HepG2 (cell line): ENCODE measurements at regions not wholly inside any gene's neighbourhood (a gene's known extent, or its start where the extent isn't known, plus 50 kb on each side); places are given as distances from the start of the nearest gene placed in this dataset.

ENCODE experiments used
- ATAC-seq: fragments of 200-7000 bp; cut with Tn5 transposase; 3 replicates; pipeline ENCODE4 v1.9.1; 2020; ENCODE audit warnings: mild to moderate bottlenecking, moderate library complexity
- BruUV-seq: library from RNA; stranded (reverse); fragments of 400-500 nt; replicated peaks from 2 replicates; lab custom pipeline; 2021; lab: Mats Ljungman, UMichigan
- CTCF ChIA-PET: fragments of 300-600 bp; formaldehyde crosslinking; extraction: SDS; loops from one replicate; lab custom pipeline; 2021; ENCODE audit warnings: low total read pairs, inconsistent platforms, low intra/inter-chr PET ratio; lab: Yijun Ruan, JAX
- POLR2A ChIA-PET: fragments of 350-600 bp; sonication (Branson Sonifier 250); formaldehyde crosslinking; loops from one replicate; lab custom pipeline; 2020; ENCODE audit warnings: antibody characterized with exemption, inconsistent platforms; lab: Yijun Ruan, JAX
- DNase-seq: peaks from one replicate; pipeline ENCODE4 v3.0.0-alpha.2; 2015; ENCODE audit warnings: low spot score
- FAIRE-seq: peaks from 3 replicates; lab custom pipeline; 2011; peaks lifted over from hg19 to GRCh38; lab: Jason Lieb, UNC
- H2AFZ ChIP-seq: one replicate; pipeline ENCODE4 v1.6.1; 2011; ENCODE audit warnings: low read length, inconsistent platforms
- H3K27ac ChIP-seq: fragments of 300-600 bp; 3 replicates; pipeline ENCODE4 v1.8.0; 2011; ENCODE audit warnings: mixed run types, mild to moderate bottlenecking, mixed read lengths, low read length, inconsistent platforms; ENCODE audit not compliant: insufficient read depth; ENCODE audit errors: extremely low read length
- H3K27me3 ChIP-seq, 2 experiments: fragments of 200-600 bp in 1 of 2; 2 replicates in 1 of 2; 3 replicates in 1 of 2; pipeline versions ENCODE4 v1.6.0 to v1.8.0; 2011; ENCODE audit warnings: low read length in 2 of 2, mild to moderate bottlenecking in 2 of 2, moderate library complexity in 2 of 2, inconsistent platforms in 1 of 2; ENCODE audit not compliant: insufficient read depth in 2 of 2, control insufficient read depth in 1 of 2
- H3K36me3 ChIP-seq, 2 experiments: fragments of 200-600 bp in 1 of 2; replicated peaks in 1 of 2; 2 replicates in 1 of 2; 3 replicates in 1 of 2; pipeline versions ENCODE4 v1.5.1 to v1.8.0; 2011; ENCODE audit warnings: low read length in 2 of 2, inconsistent platforms in 1 of 2; ENCODE audit not compliant: insufficient read depth in 2 of 2, control insufficient read depth in 1 of 2
- H3K4me1 ChIP-seq: 2 replicates; pipeline ENCODE4 v1.5.1; 2012; ENCODE audit warnings: low read length, inconsistent platforms; ENCODE audit not compliant: insufficient read depth
- H3K4me2 ChIP-seq: 2 replicates; pipeline ENCODE4 v1.6.0; 2011; ENCODE audit warnings: low read depth, low read length, inconsistent platforms
- H3K4me3 ChIP-seq, 3 experiments: fragments of 200-600 bp in 1 of 3; sonication (generic), shearing (Covaris generic) in 1 of 3; replicated peaks in 1 of 3; 2 replicates each; pipeline ENCODE4 v1.5.1; 2011 to 2016; ENCODE audit warnings: low read length in 3 of 3, inconsistent platforms in 2 of 3, low read depth in 2 of 3, mild to moderate bottlenecking in 2 of 3, control low read depth in 1 of 3, mixed read lengths in 1 of 3; ENCODE audit not compliant: insufficient read depth in 1 of 3
- H3K79me2 ChIP-seq: one replicate; pipeline ENCODE4 v1.6.1; 2011; ENCODE audit warnings: low read length, inconsistent platforms; ENCODE audit not compliant: insufficient read depth
- H3K9ac ChIP-seq: 2 replicates; pipeline ENCODE4 v1.6.0; 2011; ENCODE audit warnings: mild to moderate bottlenecking, low read depth, low read length, inconsistent platforms; ENCODE audit not compliant: insufficient read depth
- H3K9me3 ChIP-seq: 2 replicates; pipeline ENCODE4 v1.5.1; 2012; ENCODE audit warnings: mild to moderate bottlenecking, low read length
- H4K20me1 ChIP-seq: 2 replicates; pipeline ENCODE4 v1.6.0; 2011; ENCODE audit warnings: inconsistent platforms, mild to moderate bottlenecking, low read length, moderate library complexity; ENCODE audit not compliant: insufficient read depth
- ARID3A ChIP-seq: IDR thresholded peaks from 2 replicates; pipeline ENCODE4 v1.6.1; 2012; ENCODE audit warnings: low read depth, low read length, improper control_type of control experiment
- ATF1 ChIP-seq: IDR thresholded peaks from 2 replicates; pipeline ENCODE4 v1.6.1; 2016; ENCODE audit warnings: mild to moderate bottlenecking, control low read depth
- MXI1 ChIP-seq: IDR thresholded peaks from 3 replicates; pipeline ENCODE4 v1.6.1; 2012; ENCODE audit warnings: low read depth, low read length, inconsistent platforms, borderline replicate concordance
- NFATC3 ChIP-seq: sonication (generic); formaldehyde crosslinking; IDR thresholded peaks from 2 replicates; pipeline ENCODE4 v1.5.1; 2020; ENCODE audit warnings: mild to moderate bottlenecking, missing genetic modification reagents
- XBP1 ChIP-seq: sonication (generic); formaldehyde crosslinking; IDR thresholded peaks from 2 replicates; pipeline ENCODE4 v1.5.0; 2020; ENCODE audit warnings: missing genetic modification reagents
- ZBTB4 ChIP-seq: sonication (generic); formaldehyde crosslinking; IDR thresholded peaks from 2 replicates; pipeline ENCODE4 v1.4.0; 2020; ENCODE audit warnings: missing genetic modification reagents, mild to moderate bottlenecking, borderline replicate concordance
- ZKSCAN1 ChIP-seq: fragments of 150-350 bp; IDR thresholded peaks from 2 replicates; pipeline ENCODE4 v1.6.1; 2014; ENCODE audit warnings: low read length
- ZNF530 ChIP-seq: sonication (generic); formaldehyde crosslinking; IDR thresholded peaks from 2 replicates; pipeline ENCODE4 v1.5.0; 2020; ENCODE audit warnings: low read depth, mild to moderate bottlenecking, missing genetic modification reagents
- ZNF790 ChIP-seq: sonication (generic); formaldehyde crosslinking; IDR thresholded peaks from 2 replicates; pipeline ENCODE4 v1.8.0; 2022; ENCODE audit warnings: missing genetic modification reagents, mild to moderate bottlenecking, borderline replicate concordance
- WGBS: methylation state at CpG from one replicate; pipeline ENCODE4 v1.1.6; 2017; ENCODE audit warnings: low lambda C conversion rate; 5-methylcytosine and 5-hydroxymethylcytosine counted together
- in situ Hi-C: cut with HindIII; loops from 2 replicates; pipeline ENCODE4 v1.10.0; 2017; ENCODE audit warnings: low pct_unique_long_range_greater_than_20kb; ENCODE audit not compliant: extremely low pct_ligation_motif_present
- intact Hi-C: fragments of 100-400 bp; cut with micrococcal nuclease; formaldehyde crosslinking; loops from one replicate; pipeline ENCODE4 v1.10.0; 2022; ENCODE audit not compliant: unreplicated experiment

- POLR2A ChIA-PET = no interaction called here
- in situ Hi-C loops = no loop called here
- no peak for FAIRE-seq
Observed at GRCh38 chr12:86613311-86613710, 357.1 kb upstream of the MGAT4C start.

More at GRCh38 chr12:86613311-86613710, 357.1 kb upstream of the MGAT4C start:
- no peaks in the 10 kb centered on the region for H3K36me3 ChIP-seq
- H3K9me3 ChIP-seq = no peaks in the 10 kb centered on the region
- TF ChIP-seq ZKSCAN1 (no peak), ATF1 (CRISPR knock-in tag) (no peak), MXI1 (no peak), XBP1 (CRISPR knock-in tag) (no peak), ZNF530 (CRISPR knock-in tag) (no peak), ZNF790 (CRISPR knock-in tag) (no peak), ARID3A (no peak), NFATC3 (CRISPR knock-in tag) (no peak), ZBTB4 (CRISPR knock-in tag) (no peak)
- no peaks in the 10 kb centered on the region for H3K4me1 ChIP-seq
- H3K27me3 ChIP-seq = no peaks in the 10 kb centered on the region
- intact Hi-C loops = no loop called here
- DNase-seq (no peak), ATAC-seq (no peak)
- no TSS peak for BruUV-seq
- H3K9ac ChIP-seq = no peak overlapping the region
- no peak overlapping the region for H2AFZ ChIP-seq
- WGBS = 0% methylated on average over 1 of the region's 1 CpG
- H3K4me2 ChIP-seq = no peak overlapping the region
- no peak overlapping the region for H3K27ac ChIP-seq
- no peak overlapping the region for H3K4me3 ChIP-seq
- no peaks in the 10 kb centered on the region for H3K79me2 ChIP-seq
- no peaks in the 10 kb centered on the region for H4K20me1 ChIP-seq
- CTCF ChIA-PET = no interaction called here
